ENCODE measurements at regions not wholly inside any gene's neighbourhood (a gene's known extent, or its start where the extent isn't known, plus 50 kb on each side); places are given as distances from the start of the nearest gene placed in this dataset.

- H2AFZ ChIP-seq (ENCODE audit: low read depth, low read length): no peak overlapping the region
- no peak overlapping the region for H4K8ac ChIP-seq (ENCODE audit: low read length)
- no peaks in the 10 kb centered on the region for H3K9me3 ChIP-seq (ENCODE audit: control insufficient read depth, low read length)
- no peak overlapping the region for H3K14ac ChIP-seq (ENCODE audit: low read length in 2 of 2)
- peaks cover 4% of the 10 kb centered on the region for H3K4me1 ChIP-seq (ENCODE audit: control insufficient read depth, insufficient read depth, low read depth, low read length)
- H3K23ac ChIP-seq (ENCODE audit: low read length in 2 of 2): no peak overlapping the region
- no peak overlapping the region for H3K4me3 ChIP-seq (ENCODE audit: insufficient read depth in 1 of 2, low read depth in 1 of 2, low read length in 2 of 2)
- H3K79me1 ChIP-seq (replicated peaks; ENCODE audit: low read length, poor library complexity, severe bottlenecking): no peaks in the 10 kb centered on the region
- H3K27ac ChIP-seq (ENCODE audit: low read length, poor library complexity, severe bottlenecking): no peak overlapping the region
- no peak overlapping the region for H3K18ac ChIP-seq (ENCODE audit: low read depth in 1 of 2, low read length in 2 of 2)
- no peak overlapping the region for H3K4me2 ChIP-seq (ENCODE audit: low read length, poor library complexity, severe bottlenecking)
- H3K9ac ChIP-seq (ENCODE audit: low read length): no peak overlapping the region
- no peak overlapping the region for H2BK5ac ChIP-seq (ENCODE audit: low read depth, low read length, poor library complexity, severe bottlenecking)
- H2AK5ac ChIP-seq (ENCODE audit: low read length, severe bottlenecking): no peak overlapping the region
- no CpG with 5 or more reads among the region's 1 CpG for WGBS
- no peak overlapping the region for H2BK15ac ChIP-seq (ENCODE audit: low read depth, poor library complexity, severe bottlenecking)
- DNase-seq: no peak
- no peak overlapping the region for H3K4ac ChIP-seq (ENCODE audit: low read depth in 1 of 2, low read length in 2 of 2)
- no peaks in the 10 kb centered on the region for H3K36me3 ChIP-seq (ENCODE audit: control insufficient read depth in 1 of 2, insufficient read depth in 2 of 2, low read depth in 1 of 2, low read length in 2 of 2)
- no peak overlapping the region for H2BK12ac ChIP-seq (ENCODE audit: low read length in 2 of 2)
- H2BK120ac ChIP-seq (ENCODE audit: low read depth, low read length): no peak overlapping the region
- no peak overlapping the region for H4K91ac ChIP-seq (ENCODE audit: low read length)
- peaks cover 5 to 34% of the 10 kb centered on the region in 2 experiments for H3K27me3 ChIP-seq (ENCODE audit: control insufficient read depth in 1 of 2, insufficient read depth in 1 of 2, low read length in 2 of 2)
Observed at GRCh38 chr12:67080637-67081036, 188.5 kb upstream of the CAND1 start.

- Histone ChIP-seq H3K79me1 (replicated peaks; ENCODE audit: low read length, poor library complexity, severe bottlenecking) (no peaks in the 10 kb centered on the region), H3K4me2 (ENCODE audit: low read length, poor library complexity, severe bottlenecking) (no peak overlapping the region), H3K18ac (ENCODE audit: low read depth in 1 of 2, low read length in 2 of 2) (no peak overlapping the region), H4K91ac (ENCODE audit: low read length) (no peak overlapping the region), H3K27ac (ENCODE audit: low read length, poor library complexity, severe bottlenecking) (no peak overlapping the region), H2BK12ac (ENCODE audit: low read length in 2 of 2) (no peak overlapping the region), H4K8ac (ENCODE audit: low read length) (no peak overlapping the region), H3K23ac (ENCODE audit: low read length in 2 of 2) (no peak overlapping the region), H3K14ac (ENCODE audit: low read length in 2 of 2) (no peak overlapping the region), H3K4ac (ENCODE audit: low read depth in 1 of 2, low read length in 2 of 2) (no peak overlapping the region), H2BK5ac (ENCODE audit: low read depth, low read length, poor library complexity, severe bottlenecking) (no peak overlapping the region), H3K36me3 (ENCODE audit: control insufficient read depth in 1 of 2, insufficient read depth in 2 of 2, low read depth in 1 of 2, low read length in 2 of 2) (no peaks in the 10 kb centered on the region), H2BK15ac (ENCODE audit: low read depth, poor library complexity, severe bottlenecking) (no peak overlapping the region), H3K4me3 (ENCODE audit: insufficient read depth in 1 of 2, low read depth in 1 of 2, low read length in 2 of 2) (no peak overlapping the region), H3K27me3 (ENCODE audit: control insufficient read depth in 1 of 2, insufficient read depth in 1 of 2, low read length in 2 of 2) (peaks cover 5 to 36% of the 10 kb centered on the region in 2 experiments), H3K9ac (ENCODE audit: low read length) (no peak overlapping the region), H3K4me1 (ENCODE audit: control insufficient read depth, insufficient read depth, low read depth, low read length) (peaks cover 2% of the 10 kb centered on the region), H3K9me3 (ENCODE audit: control insufficient read depth, low read length) (no peaks in the 10 kb centered on the region), H2AK5ac (ENCODE audit: low read length, severe bottlenecking) (no peak overlapping the region), H2AFZ (ENCODE audit: low read depth, low read length) (no peak overlapping the region), H2BK120ac (ENCODE audit: low read depth, low read length) (no peak overlapping the region)
- no peak for DNase-seq
- WGBS: no CpG with 5 or more reads among the region's 1 CpG
Observed at GRCh38 chr12:67082221-67082620, 186.9 kb upstream of the CAND1 start.

- Histone ChIP-seq H3K27ac (ENCODE audit: low read length, poor library complexity, severe bottlenecking) (no peak overlapping the region), H3K23ac (ENCODE audit: low read length in 2 of 2) (no peak overlapping the region), H3K79me1 (replicated peaks; ENCODE audit: low read length, poor library complexity, severe bottlenecking) (no peaks in the 10 kb centered on the region), H4K91ac (ENCODE audit: low read length) (no peak overlapping the region), H2BK12ac (ENCODE audit: low read length in 2 of 2) (no peak overlapping the region), H3K4ac (ENCODE audit: low read depth in 1 of 2, low read length in 2 of 2) (no peak overlapping the region), H3K4me1 (ENCODE audit: control insufficient read depth, insufficient read depth, low read depth, low read length) (no peaks in the 10 kb centered on the region), H2AK5ac (ENCODE audit: low read length, severe bottlenecking) (no peak overlapping the region), H3K36me3 (ENCODE audit: control insufficient read depth in 1 of 2, insufficient read depth in 2 of 2, low read depth in 1 of 2, low read length in 2 of 2) (no peaks in the 10 kb centered on the region), H4K8ac (ENCODE audit: low read length) (no peak overlapping the region), H3K18ac (ENCODE audit: low read depth in 1 of 2, low read length in 2 of 2) (no peak overlapping the region), H3K27me3 (ENCODE audit: control insufficient read depth in 1 of 2, insufficient read depth in 1 of 2, low read length in 2 of 2) (peaks cover 5 to 25% of the 10 kb centered on the region in 2 experiments), H3K4me3 (ENCODE audit: insufficient read depth in 1 of 2, low read depth in 1 of 2, low read length in 2 of 2) (no peak overlapping the region), H2BK120ac (ENCODE audit: low read depth, low read length) (no peak overlapping the region), H2AFZ (ENCODE audit: low read depth, low read length) (no peak overlapping the region), H3K14ac (ENCODE audit: low read length in 2 of 2) (no peak overlapping the region), H3K4me2 (ENCODE audit: low read length, poor library complexity, severe bottlenecking) (no peak overlapping the region), H3K9ac (ENCODE audit: low read length) (no peak overlapping the region), H2BK5ac (ENCODE audit: low read depth, low read length, poor library complexity, severe bottlenecking) (no peak overlapping the region), H3K9me3 (ENCODE audit: control insufficient read depth, low read length) (no peaks in the 10 kb centered on the region), H2BK15ac (ENCODE audit: low read depth, poor library complexity, severe bottlenecking) (no peak overlapping the region)
- 74% methylated on average over 2 of the region's 2 CpGs for WGBS
- no peak for DNase-seq
Observed at GRCh38 chr12:67085699-67086098, 183.5 kb upstream of the CAND1 start.

GRCh38 chr12:67086116-67086515 lies 183.0 kb upstream of the CAND1 start:
- no peak overlapping the region for H3K23ac ChIP-seq (ENCODE audit: low read length in 2 of 2)
- no peak overlapping the region for H3K9ac ChIP-seq (ENCODE audit: low read length)
- no peak for DNase-seq
- no peak overlapping the region for H2BK15ac ChIP-seq (ENCODE audit: low read depth, poor library complexity, severe bottlenecking)
- H3K4me2 ChIP-seq (ENCODE audit: low read length, poor library complexity, severe bottlenecking): no peak overlapping the region
- no peak overlapping the region for H4K91ac ChIP-seq (ENCODE audit: low read length)
- no peaks in the 10 kb centered on the region for H3K79me1 ChIP-seq (replicated peaks; ENCODE audit: low read length, poor library complexity, severe bottlenecking)
- no peak overlapping the region for H2AFZ ChIP-seq (ENCODE audit: low read depth, low read length)
- H3K36me3 ChIP-seq (ENCODE audit: control insufficient read depth in 1 of 2, insufficient read depth in 2 of 2, low read depth in 1 of 2, low read length in 2 of 2): no peaks in the 10 kb centered on the region
- H2BK120ac ChIP-seq (ENCODE audit: low read depth, low read length): no peak overlapping the region
- H2AK5ac ChIP-seq (ENCODE audit: low read length, severe bottlenecking): no peak overlapping the region
- H3K18ac ChIP-seq (ENCODE audit: low read depth in 1 of 2, low read length in 2 of 2): no peak overlapping the region
- peaks cover 7 to 23% of the 10 kb centered on the region in 2 experiments for H3K27me3 ChIP-seq (ENCODE audit: control insufficient read depth in 1 of 2, insufficient read depth in 1 of 2, low read length in 2 of 2)
- H2BK12ac ChIP-seq (ENCODE audit: low read length in 2 of 2): no peak overlapping the region
- H3K9me3 ChIP-seq (ENCODE audit: control insufficient read depth, low read length): no peaks in the 10 kb centered on the region
- no peak overlapping the region for H3K4me3 ChIP-seq (ENCODE audit: insufficient read depth in 1 of 2, low read depth in 1 of 2, low read length in 2 of 2)
- no peaks in the 10 kb centered on the region for H3K4me1 ChIP-seq (ENCODE audit: control insufficient read depth, insufficient read depth, low read depth, low read length)
- H4K8ac ChIP-seq (ENCODE audit: low read length): no peak overlapping the region
- no peak overlapping the region for H3K14ac ChIP-seq (ENCODE audit: low read length in 2 of 2)
- WGBS: 92% methylated on average over 2 of the region's 2 CpGs
- no peak overlapping the region for H3K27ac ChIP-seq (ENCODE audit: low read length, poor library complexity, severe bottlenecking)
- no peak overlapping the region for H2BK5ac ChIP-seq (ENCODE audit: low read depth, low read length, poor library complexity, severe bottlenecking)
- no peak overlapping the region for H3K4ac ChIP-seq (ENCODE audit: low read depth in 1 of 2, low read length in 2 of 2)
